ENCODE measurements at regions not wholly inside any gene's neighbourhood (a gene's known extent, or its start where the extent isn't known, plus 50 kb on each side); places are given as distances from the start of the nearest gene placed in this dataset.

GRCh38 chr3:153840487-153840886 lies 280.7 kb upstream of the ARHGEF26 start:
- TF ChIP-seq YY1 (IDR thresholded peaks at IDR 0.05; ENCODE audit: insufficient read depth, insufficient read length) (no peak), ZNF274 (IDR thresholded peaks at IDR 0.05; ENCODE audit: low read depth, low read length) (no peak), SUZ12 (IDR thresholded peaks at IDR 0.05; ENCODE audit: extremely low read depth, insufficient read depth, insufficient read length) (no peak)

All from NT2/D1 (cell line).